A549 (cell line): ENCODE measurements at regions not wholly inside any gene's neighbourhood (a gene's known extent, or its start where the extent isn't known, plus 50 kb on each side); places are given as distances from the start of the nearest gene placed in this dataset.
"Not testable (repeated sequence)": the region's sequence is repeated elsewhere in the genome, so short reads cannot be mapped to it uniquely, and the experiment has no call there.

Source experiments
- RAD21 ChIP-seq, 2 experiments: fragments of >200 bp in 1 of 2; sonication (Bioruptor Twin) in 1 of 2; formaldehyde crosslinking in 1 of 2; IDR thresholded peaks in 1 of 2; conservative IDR thresholded peaks in 1 of 2; 2 replicates in 1 of 2; 3 replicates in 1 of 2; pipeline ENCODE4 v1.6.1; 2012 to 2018; ENCODE audit warnings: inconsistent platforms in 1 of 2
- TF ChIP-seq, protein P1 (sequence below): IDR thresholded peaks from 2 replicates; pipeline ENCODE4 v1.6.1; 2012

DNA sequence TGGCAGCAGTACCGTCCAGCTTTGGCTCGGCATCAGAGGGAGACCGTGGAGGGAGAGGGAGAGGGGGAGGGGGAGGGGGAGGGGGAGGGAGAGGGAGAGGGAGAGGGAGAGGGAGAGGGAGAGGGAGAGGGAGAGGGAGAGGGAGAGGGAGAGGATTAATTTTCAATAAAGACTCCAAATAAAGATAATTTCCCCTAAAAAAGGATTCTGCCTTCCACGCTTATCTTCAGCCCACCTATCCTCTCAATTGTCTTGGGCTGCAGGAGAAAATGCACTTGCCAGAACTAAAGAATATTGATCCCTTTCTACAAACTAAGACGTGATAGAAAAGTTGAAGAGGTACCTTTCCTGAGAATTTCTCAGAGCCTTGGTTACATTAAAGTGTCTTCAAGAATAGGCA lies 206.9 kb upstream of the CBLB start:
- TF ChIP-seq RAD21 (conservative IDR thresholded peaks at IDR 0.05 in 1 of 2, IDR thresholded peaks at IDR 0.05 in 1 of 2): not testable (repeated sequence)
- TF ChIP-seq, protein P1, sequence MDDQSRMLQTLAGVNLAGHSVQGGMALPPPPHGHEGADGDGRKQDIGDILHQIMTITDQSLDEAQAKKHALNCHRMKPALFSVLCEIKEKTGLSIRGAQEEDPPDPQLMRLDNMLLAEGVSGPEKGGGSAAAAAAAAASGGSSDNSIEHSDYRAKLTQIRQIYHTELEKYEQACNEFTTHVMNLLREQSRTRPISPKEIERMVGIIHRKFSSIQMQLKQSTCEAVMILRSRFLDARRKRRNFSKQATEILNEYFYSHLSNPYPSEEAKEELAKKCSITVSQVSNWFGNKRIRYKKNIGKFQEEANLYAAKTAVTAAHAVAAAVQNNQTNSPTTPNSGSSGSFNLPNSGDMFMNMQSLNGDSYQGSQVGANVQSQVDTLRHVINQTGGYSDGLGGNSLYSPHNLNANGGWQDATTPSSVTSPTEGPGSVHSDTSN: not testable (repeated sequence)
